IPS DF 6.9 (cell line): ENCODE measurements at regions not wholly inside any gene's neighbourhood (a gene's known extent, or its start where the extent isn't known, plus 50 kb on each side); places are given as distances from the start of the nearest gene placed in this dataset.
"Not testable (repeated sequence)": the region's sequence is repeated elsewhere in the genome, so short reads cannot be mapped to it uniquely, and the experiment has no call there.

Experiments
- DNase-seq: peaks from one replicate; pipeline ENCODE4 v3.0.0-alpha.2; 2013; ENCODE audit warnings: low read depth, low spot score
- H3K27ac ChIP-seq: one replicate; pipeline ENCODE4 v1.5.1; 2013; ENCODE audit warnings: low read length, control low read depth
- H3K27me3 ChIP-seq: 2 replicates; pipeline ENCODE4 v1.6.1; 2013; ENCODE audit warnings: mild to moderate bottlenecking, low read length; ENCODE audit not compliant: control insufficient read depth, insufficient read depth
- H3K36me3 ChIP-seq: 2 replicates; pipeline ENCODE4 v1.6.1; 2013; ENCODE audit warnings: low read length; ENCODE audit not compliant: control insufficient read depth, insufficient read depth
- H3K4me1 ChIP-seq: 2 replicates; pipeline ENCODE4 v1.6.1; 2013; ENCODE audit warnings: low read length; ENCODE audit not compliant: control insufficient read depth, insufficient read depth
- H3K4me3 ChIP-seq: 2 replicates; pipeline ENCODE4 v1.5.1; 2013; ENCODE audit warnings: mild to moderate bottlenecking, low read length
- H3K9me3 ChIP-seq: 2 replicates; pipeline ENCODE4 v1.6.1; 2013; ENCODE audit warnings: low read length, inconsistent platforms; ENCODE audit not compliant: control insufficient read depth, insufficient read depth
- WGBS: extraction: QIAGEN DNeasy Blood & Tissue Kit; methylation state at CpG from one replicate; pipeline ENCODE4 v1.1.7; 2013; ENCODE audit warnings: mixed read lengths, missing lambda C conversion rate; ENCODE audit not compliant: insufficient read length, insufficient coverage; 5-methylcytosine and 5-hydroxymethylcytosine counted together

- Histone ChIP-seq H3K27ac (no peak overlapping the region), H3K9me3 (no peaks in the 10 kb centered on the region), H3K36me3 (no peaks in the 10 kb centered on the region), H3K4me1 (no peaks in the 10 kb centered on the region), H3K4me3 (no peak overlapping the region), H3K27me3 (no peaks in the 10 kb centered on the region)
- DNase-seq = no peak
- WGBS = no CpG with 5 or more reads among the region's 2 CpGs
These were observed 1060.4 kb downstream of the ZPLD1 start for GRCh38 chr3:103495186-103495585.

- H3K36me3 ChIP-seq = no peaks in the 10 kb centered on the region
- no peak for DNase-seq
- no CpG with 5 or more reads among the region's 1 CpG for WGBS
- no peak overlapping the region for H3K4me3 ChIP-seq
- H3K9me3 ChIP-seq = no peaks in the 10 kb centered on the region
- H3K4me1 ChIP-seq = no peaks in the 10 kb centered on the region
- H3K27ac ChIP-seq = no peak overlapping the region
- H3K27me3 ChIP-seq = no peaks in the 10 kb centered on the region
These were observed 1064.5 kb downstream of the ZPLD1 start for GRCh38 chr3:103499132-103499900.

DNA sequence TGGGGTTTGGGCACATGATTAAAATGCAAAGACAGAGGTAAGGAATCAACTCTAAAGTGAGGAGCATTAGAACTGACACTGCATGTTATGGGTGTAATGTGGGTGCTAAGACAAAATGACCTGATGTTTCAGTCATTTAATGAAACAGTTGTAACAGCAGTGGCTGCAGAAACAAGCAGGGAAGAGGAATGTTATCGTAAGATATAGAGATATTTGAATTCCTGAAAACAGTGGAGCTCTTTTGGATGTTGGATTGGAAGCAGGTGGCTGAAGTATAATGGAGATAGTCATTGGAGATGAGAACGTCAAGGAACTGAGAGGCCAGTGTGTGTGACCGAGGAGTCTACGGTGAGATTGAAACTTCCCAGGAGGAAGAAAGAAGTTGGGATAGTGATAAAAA lies 1065.2 kb downstream of the ZPLD1 start:
- no CpG with 5 or more reads among the region's 4 CpGs for WGBS
- no peak overlapping the region for H3K27ac ChIP-seq

GRCh38 chr3:103510760-103511159 lies 1075.9 kb downstream of the ZPLD1 start:
- DNase-seq = no peak

More for the DNA sequence above, 1065.2 kb downstream of the ZPLD1 start:
- DNase-seq = no peak
- H3K4me3 ChIP-seq = no peak overlapping the region
- H3K27me3 ChIP-seq = no peaks in the 10 kb centered on the region
- H3K36me3 ChIP-seq = no peaks in the 10 kb centered on the region
- no peaks in the 10 kb centered on the region for H3K9me3 ChIP-seq
- no peaks in the 10 kb centered on the region for H3K4me1 ChIP-seq

GRCh38 chr3:103511891-103512290 lies 1077.1 kb downstream of the ZPLD1 start:
- Histone ChIP-seq H3K4me1 (no peaks in the 10 kb centered on the region), H3K27me3 (no peaks in the 10 kb centered on the region), H3K27ac (no peak overlapping the region), H3K36me3 (no peaks in the 10 kb centered on the region), H3K9me3 (no peaks in the 10 kb centered on the region), H3K4me3 (no peak overlapping the region)
- WGBS = no CpG with 5 or more reads among the region's 1 CpG
- DNase-seq = no peak

More at GRCh38 chr3:103510760-103511159, 1075.9 kb downstream of the ZPLD1 start:
- Histone ChIP-seq H3K4me3 (no peak overlapping the region), H3K27me3 (no peaks in the 10 kb centered on the region), H3K27ac (no peak overlapping the region), H3K36me3 (no peaks in the 10 kb centered on the region), H3K4me1 (no peaks in the 10 kb centered on the region), H3K9me3 (no peaks in the 10 kb centered on the region)
- no CpG with 5 or more reads among the region's 2 CpGs for WGBS

DNA sequence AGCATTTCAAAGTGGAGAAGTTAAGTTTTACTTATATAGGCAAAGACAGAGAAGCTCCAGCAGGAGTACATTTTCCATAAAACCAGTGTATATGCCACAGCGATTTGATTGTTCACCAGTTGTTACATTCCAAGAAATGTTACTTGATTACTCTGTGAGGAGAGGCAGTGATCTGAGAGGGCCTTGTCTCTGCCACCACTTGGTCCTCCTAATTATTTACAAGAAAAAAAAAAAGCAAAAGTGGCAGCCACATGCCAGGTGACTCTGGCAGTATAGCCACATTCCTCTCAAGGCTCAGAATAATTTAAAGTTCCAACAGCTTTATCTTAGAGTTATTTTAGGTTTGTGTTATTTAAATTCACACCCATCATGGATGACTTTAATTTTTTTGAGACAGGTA lies 1077.8 kb downstream of the ZPLD1 start:
- WGBS = no CpG with 5 or more reads among the region's 1 CpG
- H3K4me3 ChIP-seq = no peak overlapping the region
- no peaks in the 10 kb centered on the region for H3K4me1 ChIP-seq
- DNase-seq = no peak
- H3K27ac ChIP-seq = no peak overlapping the region
- H3K36me3 ChIP-seq = no peaks in the 10 kb centered on the region
- H3K27me3 ChIP-seq = no peaks in the 10 kb centered on the region
- H3K9me3 ChIP-seq = no peaks in the 10 kb centered on the region

GRCh38 chr3:103513003-103513402 lies 1078.2 kb downstream of the ZPLD1 start:
- Histone ChIP-seq H3K36me3 (no peaks in the 10 kb centered on the region), H3K4me1 (no peaks in the 10 kb centered on the region), H3K27me3 (no peaks in the 10 kb centered on the region), H3K27ac (no peak overlapping the region), H3K4me3 (no peak overlapping the region), H3K9me3 (no peaks in the 10 kb centered on the region)
- DNase-seq = no peak
- WGBS = no CpG with 5 or more reads among the region's 1 CpG

DNA sequence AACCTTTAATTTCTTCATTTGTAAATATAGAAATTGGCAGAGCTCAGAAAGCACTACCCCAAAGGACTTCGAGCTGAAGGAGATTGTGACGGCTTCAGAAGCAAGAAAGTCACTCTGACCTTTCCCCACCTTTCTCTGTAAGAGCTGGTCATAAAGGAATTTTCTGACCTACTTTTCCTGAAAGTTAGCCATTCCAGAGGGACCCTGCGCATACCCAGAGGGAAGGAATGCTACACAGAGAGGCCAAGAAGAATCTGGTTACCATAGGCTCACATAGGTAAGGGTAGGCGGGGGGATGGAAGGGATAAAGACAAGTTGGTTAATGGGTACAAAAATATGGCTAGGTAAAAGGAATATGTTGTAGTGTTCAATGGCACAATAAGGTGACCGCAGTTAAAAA lies 1080.3 kb downstream of the ZPLD1 start:
- no peak overlapping the region for H3K27ac ChIP-seq
- no peaks in the 10 kb centered on the region for H3K9me3 ChIP-seq
- no peaks in the 10 kb centered on the region for H3K27me3 ChIP-seq
- no peak overlapping the region for H3K4me3 ChIP-seq
- H3K4me1 ChIP-seq = no peaks in the 10 kb centered on the region
- WGBS = no CpG with 5 or more reads among the region's 5 CpGs
- no peaks in the 10 kb centered on the region for H3K36me3 ChIP-seq
- DNase-seq = no peak

DNA sequence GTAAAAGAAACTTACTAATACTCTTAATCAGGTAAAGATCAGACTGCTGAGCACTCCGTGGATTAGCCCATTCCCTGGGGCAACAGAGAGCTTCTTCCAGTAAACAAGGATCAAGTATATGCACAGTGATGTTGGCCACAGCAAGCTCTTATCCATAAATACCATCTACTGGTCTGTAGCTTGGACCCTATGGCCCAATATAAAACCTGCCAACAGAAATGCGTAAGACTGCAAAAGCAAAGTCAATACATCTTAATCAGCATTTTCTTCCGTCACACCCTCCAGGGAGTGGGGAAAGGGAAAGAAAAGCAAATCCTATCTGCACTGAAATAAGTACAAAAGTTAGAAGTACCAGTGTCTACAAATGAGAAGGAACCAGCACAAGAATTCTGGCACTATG lies 1082.1 kb downstream of the ZPLD1 start:
- no peak overlapping the region for H3K27ac ChIP-seq
- no peaks in the 10 kb centered on the region for H3K27me3 ChIP-seq
- H3K36me3 ChIP-seq = no peaks in the 10 kb centered on the region
- H3K4me1 ChIP-seq = no peaks in the 10 kb centered on the region
- no CpG with 5 or more reads among the region's 3 CpGs for WGBS
- no peak overlapping the region for H3K4me3 ChIP-seq
- no peaks in the 10 kb centered on the region for H3K9me3 ChIP-seq
- no peak for DNase-seq

DNA sequence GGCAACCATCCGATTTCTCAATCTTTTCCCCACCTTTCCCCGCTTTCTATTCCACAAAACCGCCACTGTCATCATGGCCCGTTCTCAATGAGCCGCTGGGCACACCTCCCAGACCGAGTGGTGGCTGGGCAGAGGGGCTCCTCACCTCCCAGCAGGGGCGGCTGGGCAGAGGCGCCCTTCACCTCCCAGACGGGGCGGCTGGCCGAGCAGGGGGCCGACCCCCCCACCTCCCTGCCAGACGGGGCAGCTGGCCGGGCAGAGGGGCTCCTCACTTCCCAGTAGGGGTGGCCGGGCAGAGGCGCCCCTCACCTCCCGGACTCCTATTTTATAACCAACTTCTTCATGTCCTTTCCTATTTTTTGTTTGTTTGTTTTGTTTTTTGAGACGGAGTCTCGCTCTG lies 1096.5 kb downstream of the ZPLD1 start:
- H3K36me3 ChIP-seq, H3K4me1 ChIP-seq, H3K9me3 ChIP-seq, H3K27me3 ChIP-seq, H3K4me3 ChIP-seq, DNase-seq, H3K27ac ChIP-seq: not testable (repeated sequence)
- no CpG with 5 or more reads among the region's 19 CpGs for WGBS

DNA sequence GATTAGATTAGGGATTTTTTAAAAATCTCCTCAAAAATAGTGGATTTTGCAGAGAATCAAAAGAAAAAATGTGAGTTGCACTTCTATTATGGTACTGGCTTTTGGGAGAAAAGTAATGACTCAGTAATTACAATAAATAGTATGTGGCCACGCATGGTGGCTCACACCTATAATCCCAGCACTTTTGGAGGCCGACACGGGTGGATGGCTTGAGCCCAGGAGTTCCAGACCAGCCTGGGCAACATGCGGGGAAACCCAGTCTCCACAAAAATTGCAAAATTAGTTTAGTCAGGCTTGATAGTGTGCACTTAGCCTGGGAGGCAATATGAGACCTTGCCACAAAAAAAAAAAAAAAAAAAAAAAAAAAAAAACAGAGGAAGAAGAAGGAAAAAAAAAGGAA lies 1098.2 kb downstream of the ZPLD1 start:
- no CpG with 5 or more reads among the region's 4 CpGs for WGBS
- no peaks in the 10 kb centered on the region for H3K4me1 ChIP-seq
- no peaks in the 10 kb centered on the region for H3K9me3 ChIP-seq
- no peak overlapping the region for H3K27ac ChIP-seq
- no peaks in the 10 kb centered on the region for H3K36me3 ChIP-seq
- DNase-seq = no peak
- H3K27me3 ChIP-seq = no peaks in the 10 kb centered on the region
- H3K4me3 ChIP-seq = no peak overlapping the region
